HEK293 (cell line): ENCODE measurements at regions not wholly inside any gene's neighbourhood (a gene's known extent, or its start where the extent isn't known, plus 50 kb on each side); places are given as distances from the start of the nearest gene placed in this dataset.

Experiments used
- CTCF ChIA-PET: fragments of 350-600 bp; formaldehyde crosslinking; extraction: SDS; loops from one replicate; lab custom pipeline; 2021; ENCODE audit warnings: antibody characterized with exemption; lab: Yijun Ruan, JAX
- POLR2A ChIA-PET: fragments of 300-600 bp; formaldehyde crosslinking; extraction: SDS; loops from one replicate; lab custom pipeline; 2020; ENCODE audit warnings: antibody characterized with exemption, inconsistent platforms; lab: Yijun Ruan, JAX
- H3K27ac ChIP-seq: fragments of 200-500 bp; sonication (Bioruptor generic); 2 replicates; pipeline ENCODE4 v1.5.1; 2014; ENCODE audit warnings: low read depth, low read length, control low read depth, inconsistent platforms; ENCODE audit errors: extremely low read depth
- H3K36me3 ChIP-seq, 2 experiments: fragments of 200-500 bp in 1 of 2; sonication (Bioruptor generic) in 1 of 2; 1 replicate in 1 of 2; 2 replicates in 1 of 2; pipeline ENCODE4 v1.5.1; 2014 to 2017; ENCODE audit warnings: inconsistent platforms in 2 of 2, low read length in 2 of 2; ENCODE audit not compliant: control insufficient read depth in 2 of 2, insufficient read depth in 1 of 2
- H3K4me1 ChIP-seq: fragments of 200-500 bp; sonication (Bioruptor generic); 2 replicates; pipeline ENCODE4 v1.5.1; 2014; ENCODE audit warnings: mild to moderate bottlenecking, low read length, inconsistent platforms; ENCODE audit not compliant: control insufficient read depth, insufficient read depth
- H3K4me3 ChIP-seq: 2 replicates; pipeline ENCODE4 v1.5.1; 2011; ENCODE audit warnings: low read depth, mild to moderate bottlenecking, control low read depth, low read length, moderate library complexity
- H3K9me3 ChIP-seq: fragments of 200-500 bp; sonication (Bioruptor generic); 2 replicates; pipeline ENCODE4 v1.5.1; 2014; ENCODE audit warnings: low read depth, low read length, inconsistent platforms; ENCODE audit not compliant: control insufficient read depth, insufficient read depth
- PATZ1 ChIP-seq: fragments of 450-650 bp; formaldehyde crosslinking; IDR thresholded peaks from 2 replicates; pipeline ENCODE4 v1.5.1; 2016; ENCODE audit warnings: missing biosample characterization, missing genetic modification characterization
- WT1 ChIP-seq: fragments of 450-650 bp; formaldehyde crosslinking; IDR thresholded peaks from 2 replicates; pipeline ENCODE4 v1.5.1; 2016; ENCODE audit warnings: missing biosample characterization, missing genetic modification characterization
- ZNF174 ChIP-seq: fragments of 450-650 bp; formaldehyde crosslinking; IDR thresholded peaks from 2 replicates; pipeline ENCODE4 v1.5.0; 2017; ENCODE audit warnings: missing biosample characterization, mild to moderate bottlenecking, missing genetic modification characterization
- ZNF24 ChIP-seq: fragments of 450-650 bp; formaldehyde crosslinking; IDR thresholded peaks from 2 replicates; pipeline ENCODE4 v1.5.1; 2016; ENCODE audit warnings: missing biosample characterization, missing genetic modification characterization
- ZNF391 ChIP-seq: fragments of 450-650 bp; formaldehyde crosslinking; IDR thresholded peaks from 2 replicates; pipeline ENCODE4 v1.5.1; 2016; ENCODE audit warnings: low read depth, missing biosample characterization, missing genetic modification characterization, borderline replicate concordance
- ZNF677 ChIP-seq: fragments of 450-650 bp; IDR thresholded peaks from 2 replicates; pipeline ENCODE4 v1.5.0; 2018; ENCODE audit warnings: missing biosample characterization, mild to moderate bottlenecking, missing genetic modification characterization, moderate library complexity
- ZNF830 ChIP-seq: fragments of 450-650 bp; IDR thresholded peaks from 2 replicates; pipeline ENCODE4 v1.5.0; 2018; ENCODE audit warnings: missing biosample characterization, missing genetic modification characterization, low read depth, mild to moderate bottlenecking, moderate library complexity
- ZSCAN23 ChIP-seq: fragments of 450-650 bp; formaldehyde crosslinking; IDR thresholded peaks from 2 replicates; pipeline ENCODE4 v1.5.1; 2016; ENCODE audit warnings: missing biosample characterization, missing genetic modification characterization
- TF ChIP-seq, protein P1 (sequence below): fragments of 450-650 bp; formaldehyde crosslinking; conservative IDR thresholded peaks from 2 replicates; pipeline ENCODE4 v1.5.1; 2016; ENCODE audit warnings: low read depth, missing biosample characterization, missing genetic modification characterization
- TF ChIP-seq, protein P2 (sequence below): fragments of 450-650 bp; formaldehyde crosslinking; IDR thresholded peaks from 2 replicates; pipeline ENCODE4 v1.5.1; 2017; ENCODE audit warnings: missing biosample characterization, missing genetic modification characterization
- TF ChIP-seq, protein P3 (sequence below): fragments of 450-650 bp; formaldehyde crosslinking; IDR thresholded peaks from 2 replicates; pipeline ENCODE4 v1.5.1; 2016; ENCODE audit warnings: missing biosample characterization, missing genetic modification characterization
- TF ChIP-seq, protein P4 (sequence below): fragments of 450-650 bp; formaldehyde crosslinking; IDR thresholded peaks from 2 replicates; pipeline ENCODE4 v1.5.1; 2016; ENCODE audit warnings: missing biosample characterization, missing genetic modification characterization

DNA sequence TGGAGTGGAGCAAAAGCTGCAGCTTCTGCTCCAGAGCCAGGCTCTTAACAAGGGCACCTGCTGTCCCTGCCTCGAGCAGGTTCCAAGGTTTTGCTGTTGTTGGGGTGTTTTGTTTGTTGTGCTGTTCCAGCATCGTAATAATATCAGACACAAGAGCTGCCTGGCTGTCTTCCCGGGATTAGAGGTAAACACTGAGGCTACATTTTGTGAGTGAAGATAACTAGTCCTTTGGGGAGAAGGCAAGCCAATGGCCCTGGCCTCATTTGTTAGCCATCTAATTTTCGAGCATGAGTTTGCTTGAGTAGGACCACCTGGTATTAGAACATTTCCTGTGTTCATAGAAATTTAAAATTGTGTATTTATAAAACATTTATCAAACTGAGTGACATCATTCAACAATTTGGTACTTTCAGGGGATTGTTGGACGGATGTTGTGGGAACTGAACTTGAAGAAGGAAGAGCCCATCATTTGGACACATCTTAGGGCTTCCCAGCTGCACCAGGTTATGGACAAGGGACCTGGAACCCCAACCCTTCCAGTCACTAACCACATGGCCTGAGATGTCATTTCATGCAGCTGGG, 555.0 kb downstream of the TNS3 start:
- no peaks in the 10 kb centered on the region for H3K36me3 ChIP-seq
- H3K9me3 ChIP-seq = no peaks in the 10 kb centered on the region
- no peak overlapping the region for H3K4me3 ChIP-seq
- no peaks in the 10 kb centered on the region for H3K4me1 ChIP-seq
- TF ChIP-seq ZNF391 (tag by site-specific recombination) (no peak), WT1 (no peak), ZNF830 (no peak), ZNF24 (no peak)
- TF ChIP-seq, protein P1, sequence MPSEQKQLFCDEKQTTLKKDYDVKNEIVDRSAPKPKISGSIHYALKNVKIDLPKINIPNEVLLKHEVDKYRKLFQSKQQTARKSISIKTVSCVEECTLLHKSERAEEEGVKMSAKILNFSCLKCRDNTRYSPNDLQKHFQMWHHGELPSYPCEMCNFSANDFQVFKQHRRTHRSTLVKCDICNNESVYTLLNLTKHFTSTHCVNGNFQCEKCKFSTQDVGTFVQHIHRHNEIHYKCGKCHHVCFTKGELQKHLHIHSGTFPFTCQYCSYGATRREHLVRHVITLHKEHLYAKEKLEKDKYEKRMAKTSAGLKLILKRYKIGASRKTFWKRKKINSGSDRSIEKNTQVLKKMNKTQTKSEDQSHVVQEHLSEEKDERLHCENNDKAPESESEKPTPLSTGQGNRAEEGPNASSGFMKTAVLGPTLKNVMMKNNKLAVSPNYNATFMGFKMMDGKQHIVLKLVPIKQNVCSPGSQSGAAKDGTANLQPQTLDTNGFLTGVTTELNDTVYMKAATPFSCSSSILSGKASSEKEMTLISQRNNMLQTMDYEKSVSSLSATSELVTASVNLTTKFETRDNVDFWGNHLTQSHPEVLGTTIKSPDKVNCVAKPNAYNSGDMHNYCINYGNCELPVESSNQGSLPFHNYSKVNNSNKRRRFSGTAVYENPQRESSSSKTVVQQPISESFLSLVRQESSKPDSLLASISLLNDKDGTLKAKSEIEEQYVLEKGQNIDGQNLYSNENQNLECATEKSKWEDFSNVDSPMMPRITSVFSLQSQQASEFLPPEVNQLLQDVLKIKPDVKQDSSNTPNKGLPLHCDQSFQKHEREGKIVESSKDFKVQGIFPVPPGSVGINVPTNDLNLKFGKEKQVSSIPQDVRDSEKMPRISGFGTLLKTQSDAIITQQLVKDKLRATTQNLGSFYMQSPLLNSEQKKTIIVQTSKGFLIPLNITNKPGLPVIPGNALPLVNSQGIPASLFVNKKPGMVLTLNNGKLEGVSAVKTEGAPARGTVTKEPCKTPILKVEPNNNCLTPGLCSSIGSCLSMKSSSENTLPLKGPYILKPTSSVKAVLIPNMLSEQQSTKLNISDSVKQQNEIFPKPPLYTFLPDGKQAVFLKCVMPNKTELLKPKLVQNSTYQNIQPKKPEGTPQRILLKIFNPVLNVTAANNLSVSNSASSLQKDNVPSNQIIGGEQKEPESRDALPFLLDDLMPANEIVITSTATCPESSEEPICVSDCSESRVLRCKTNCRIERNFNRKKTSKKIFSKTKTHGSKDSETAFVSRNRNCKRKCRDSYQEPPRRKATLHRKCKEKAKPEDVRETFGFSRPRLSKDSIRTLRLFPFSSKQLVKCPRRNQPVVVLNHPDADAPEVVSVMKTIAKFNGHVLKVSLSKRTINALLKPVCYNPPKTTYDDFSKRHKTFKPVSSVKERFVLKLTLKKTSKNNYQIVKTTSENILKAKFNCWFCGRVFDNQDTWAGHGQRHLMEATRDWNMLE = no peak
- TF ChIP-seq, protein P2, sequence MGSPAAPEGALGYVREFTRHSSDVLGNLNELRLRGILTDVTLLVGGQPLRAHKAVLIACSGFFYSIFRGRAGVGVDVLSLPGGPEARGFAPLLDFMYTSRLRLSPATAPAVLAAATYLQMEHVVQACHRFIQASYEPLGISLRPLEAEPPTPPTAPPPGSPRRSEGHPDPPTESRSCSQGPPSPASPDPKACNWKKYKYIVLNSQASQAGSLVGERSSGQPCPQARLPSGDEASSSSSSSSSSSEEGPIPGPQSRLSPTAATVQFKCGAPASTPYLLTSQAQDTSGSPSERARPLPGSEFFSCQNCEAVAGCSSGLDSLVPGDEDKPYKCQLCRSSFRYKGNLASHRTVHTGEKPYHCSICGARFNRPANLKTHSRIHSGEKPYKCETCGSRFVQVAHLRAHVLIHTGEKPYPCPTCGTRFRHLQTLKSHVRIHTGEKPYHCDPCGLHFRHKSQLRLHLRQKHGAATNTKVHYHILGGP (tag by site-specific recombination) = no peak
- TF ChIP-seq, protein P3, sequence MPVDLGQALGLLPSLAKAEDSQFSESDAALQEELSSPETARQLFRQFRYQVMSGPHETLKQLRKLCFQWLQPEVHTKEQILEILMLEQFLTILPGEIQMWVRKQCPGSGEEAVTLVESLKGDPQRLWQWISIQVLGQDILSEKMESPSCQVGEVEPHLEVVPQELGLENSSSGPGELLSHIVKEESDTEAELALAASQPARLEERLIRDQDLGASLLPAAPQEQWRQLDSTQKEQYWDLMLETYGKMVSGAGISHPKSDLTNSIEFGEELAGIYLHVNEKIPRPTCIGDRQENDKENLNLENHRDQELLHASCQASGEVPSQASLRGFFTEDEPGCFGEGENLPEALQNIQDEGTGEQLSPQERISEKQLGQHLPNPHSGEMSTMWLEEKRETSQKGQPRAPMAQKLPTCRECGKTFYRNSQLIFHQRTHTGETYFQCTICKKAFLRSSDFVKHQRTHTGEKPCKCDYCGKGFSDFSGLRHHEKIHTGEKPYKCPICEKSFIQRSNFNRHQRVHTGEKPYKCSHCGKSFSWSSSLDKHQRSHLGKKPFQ = no peak
- POLR2A ChIA-PET = no interaction called here
- CTCF ChIA-PET = interaction anchor here (1.3 kb wide), 1 partner anchor 23 kb away, joined by 5 read pairs; no protein-coding TSS in a partner anchor
- no peak overlapping the region for H3K27ac ChIP-seq

DNA sequence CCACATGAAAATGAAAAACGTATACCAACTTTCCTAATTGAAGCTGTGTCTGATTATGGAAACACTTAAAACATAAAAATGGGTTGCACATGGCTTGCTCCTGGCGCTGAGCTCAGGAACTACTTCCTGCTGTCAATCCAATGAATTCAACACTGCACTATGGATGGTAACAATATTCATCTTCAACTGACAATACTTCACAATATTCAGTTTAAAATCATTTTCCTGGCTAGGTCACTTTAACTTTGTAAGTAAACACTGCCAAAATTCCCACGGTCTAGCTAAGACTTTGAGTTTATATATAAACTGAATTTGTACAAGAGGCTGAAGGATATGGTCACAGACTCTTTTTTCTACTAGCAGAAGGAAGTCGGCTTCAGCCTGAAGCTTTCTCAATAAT, 556.9 kb downstream of the TNS3 start:
- Histone ChIP-seq H3K9me3 (no peaks in the 10 kb centered on the region), H3K4me3 (no peak overlapping the region), H3K4me1 (no peaks in the 10 kb centered on the region), H3K27ac (no peak overlapping the region), H3K36me3 (no peaks in the 10 kb centered on the region)
- ChIA-PET CTCF (no interaction called here), POLR2A (no interaction called here)
- no peak for TF ChIP-seq ZNF174 (tag by site-specific recombination)

GRCh38 chr7:47008461-47008860, 573.5 kb downstream of the TNS3 start:
- Histone ChIP-seq H3K36me3 (no peaks in the 10 kb centered on the region), H3K27ac (no peak overlapping the region), H3K4me3 (no peak overlapping the region), H3K9me3 (no peaks in the 10 kb centered on the region), H3K4me1 (no peaks in the 10 kb centered on the region)
- ChIA-PET CTCF (no interaction called here), POLR2A (no interaction called here)
- TF ChIP-seq ZNF677 (tag by site-specific recombination) (no peak), PATZ1 (tag by site-specific recombination) (no peak), ZSCAN23 (tag by site-specific recombination) (no peak)
- TF ChIP-seq, protein P4, sequence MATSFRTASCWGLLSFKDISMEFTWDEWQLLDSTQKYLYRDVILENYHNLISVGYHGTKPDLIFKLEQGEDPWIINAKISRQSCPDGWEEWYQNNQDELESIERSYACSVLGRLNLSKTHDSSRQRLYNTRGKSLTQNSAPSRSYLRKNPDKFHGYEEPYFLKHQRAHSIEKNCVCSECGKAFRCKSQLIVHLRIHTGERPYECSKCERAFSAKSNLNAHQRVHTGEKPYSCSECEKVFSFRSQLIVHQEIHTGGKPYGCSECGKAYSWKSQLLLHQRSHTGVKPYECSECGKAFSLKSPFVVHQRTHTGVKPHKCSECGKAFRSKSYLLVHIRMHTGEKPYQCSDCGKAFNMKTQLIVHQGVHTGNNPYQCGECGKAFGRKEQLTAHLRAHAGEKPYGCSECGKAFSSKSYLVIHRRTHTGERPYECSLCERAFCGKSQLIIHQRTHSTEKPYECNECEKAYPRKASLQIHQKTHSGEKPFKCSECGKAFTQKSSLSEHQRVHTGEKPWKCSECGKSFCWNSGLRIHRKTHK = no peak
